Amniotic stem cell (primary cell): ENCODE measurements at regions not wholly inside any gene's neighbourhood (a gene's known extent, or its start where the extent isn't known, plus 50 kb on each side); places are given as distances from the start of the nearest gene placed in this dataset.

Source experiments
- DNase-seq: peaks from one replicate; lab custom pipeline; 2025; lab: John Stamatoyannopoulos, UW

GRCh38 chr20:51096582-51097267, 73.8 kb upstream of the KCNG1 start:
- no peak for DNase-seq

DNA sequence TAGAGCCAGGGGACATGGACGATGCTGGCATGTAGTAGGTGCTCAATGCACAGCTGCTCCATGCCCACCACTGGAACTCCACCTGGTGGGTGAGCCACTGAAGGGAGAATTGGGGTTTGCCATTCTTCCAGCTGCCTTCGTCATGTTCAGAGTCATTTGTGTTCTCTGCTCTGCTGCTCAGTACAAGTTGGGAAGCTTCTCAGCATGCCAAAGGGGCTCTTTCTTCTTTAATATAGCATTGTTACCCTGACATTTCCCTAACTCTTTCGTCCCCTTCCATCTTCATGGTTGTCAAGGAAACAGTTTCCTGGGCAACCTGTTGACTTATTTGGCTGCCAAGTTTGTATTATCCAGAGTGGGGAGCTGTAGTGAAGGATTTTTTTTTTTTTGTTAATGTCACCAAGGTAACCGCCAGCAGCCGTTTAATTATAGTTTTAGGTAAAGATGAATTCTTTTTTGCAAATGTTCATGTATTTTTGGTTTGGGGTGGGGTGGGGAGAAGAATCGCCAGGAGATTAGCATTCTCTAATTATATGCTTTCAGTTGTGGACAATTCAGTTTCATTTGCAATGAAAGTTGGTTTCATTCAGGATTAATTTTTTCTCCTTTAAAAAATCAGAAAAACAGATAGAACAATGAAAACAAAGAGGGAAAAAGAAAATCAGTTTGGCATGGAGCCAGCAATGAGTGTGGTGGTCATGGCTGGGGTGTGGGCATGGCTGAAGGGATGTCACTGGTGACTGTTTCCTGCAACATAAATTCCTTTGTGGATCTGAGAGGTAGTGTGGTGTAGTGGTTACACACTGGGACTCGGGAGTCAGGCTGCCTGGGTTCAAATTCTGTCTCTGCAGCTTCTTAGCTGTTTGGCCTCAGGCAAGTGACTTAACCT, 73.0 kb upstream of the KCNG1 start:
- DNase-seq, result no peak

GRCh38 chr20:51094221-51094620, 71.3 kb upstream of the KCNG1 start:
- no peak for DNase-seq

DNA sequence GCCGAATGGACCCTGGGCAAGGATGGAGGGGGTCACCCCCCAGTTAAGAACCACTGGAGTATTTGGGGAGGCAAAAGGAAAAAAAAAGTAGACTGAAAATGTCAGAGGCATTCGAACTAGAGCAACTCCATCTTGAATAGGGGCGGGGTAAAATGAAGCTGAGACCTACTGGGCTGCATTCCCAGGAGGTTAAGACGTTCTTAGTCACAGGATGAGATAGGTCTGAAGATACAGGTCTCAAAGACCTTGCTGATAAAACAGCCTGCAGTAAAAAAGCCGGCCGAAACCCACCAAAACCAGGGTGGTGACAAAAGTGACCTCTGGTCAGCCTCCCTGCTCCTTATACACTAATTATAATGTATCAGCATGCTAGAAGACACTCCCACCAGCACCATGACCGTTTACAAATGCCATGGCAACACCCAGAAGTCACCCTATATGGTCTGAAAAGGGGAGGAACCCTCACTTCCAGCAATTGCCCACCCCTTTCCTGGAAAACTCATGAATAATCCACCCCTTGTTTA, 70.4 kb upstream of the KCNG1 start:
- DNase-seq, result no peak

GRCh38 chr20:51092338-51092737, 69.4 kb upstream of the KCNG1 start:
- no peak for DNase-seq

DNA sequence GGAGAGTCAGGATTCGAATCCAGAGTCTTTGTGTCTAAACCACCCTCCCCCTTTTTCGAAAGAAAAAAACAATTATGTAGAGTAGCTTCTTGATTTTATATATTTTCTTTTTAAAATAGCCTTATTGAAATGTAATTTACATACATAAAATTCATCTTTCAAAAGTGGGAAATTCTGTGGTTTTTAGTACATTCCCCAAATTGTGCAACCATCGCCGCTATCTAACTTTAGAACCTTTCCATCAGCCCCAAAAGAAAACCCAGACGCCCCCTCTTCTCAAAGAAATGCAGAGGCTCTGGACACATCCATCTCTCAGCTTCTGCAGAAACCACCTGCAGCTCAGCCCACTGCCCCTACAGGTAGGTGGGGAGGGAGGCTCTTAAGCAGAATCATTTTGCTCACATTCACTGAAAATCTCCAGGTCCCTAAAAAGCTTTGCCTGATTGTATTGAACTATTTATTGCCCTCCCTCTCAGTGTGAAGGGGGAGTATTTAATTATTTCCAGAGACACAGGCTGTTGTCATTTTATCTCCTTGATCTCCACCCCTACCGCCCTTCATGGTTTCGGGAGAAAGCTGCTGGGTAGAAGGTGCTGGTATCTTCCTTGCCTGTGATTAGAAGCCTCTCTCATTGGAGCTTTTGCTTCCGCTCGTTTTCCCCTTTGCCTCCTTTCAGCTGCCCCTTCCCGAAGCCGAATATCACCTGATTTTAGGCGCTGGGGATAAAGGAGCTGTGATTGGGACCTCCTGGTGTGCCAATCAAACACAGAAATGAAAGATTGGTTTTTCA, 68.7 kb upstream of the KCNG1 start:
- no peak for DNase-seq

- no peak for DNase-seq
Measured at GRCh38 chr20:51089840-51090239, 66.9 kb upstream of the KCNG1 start.

DNA sequence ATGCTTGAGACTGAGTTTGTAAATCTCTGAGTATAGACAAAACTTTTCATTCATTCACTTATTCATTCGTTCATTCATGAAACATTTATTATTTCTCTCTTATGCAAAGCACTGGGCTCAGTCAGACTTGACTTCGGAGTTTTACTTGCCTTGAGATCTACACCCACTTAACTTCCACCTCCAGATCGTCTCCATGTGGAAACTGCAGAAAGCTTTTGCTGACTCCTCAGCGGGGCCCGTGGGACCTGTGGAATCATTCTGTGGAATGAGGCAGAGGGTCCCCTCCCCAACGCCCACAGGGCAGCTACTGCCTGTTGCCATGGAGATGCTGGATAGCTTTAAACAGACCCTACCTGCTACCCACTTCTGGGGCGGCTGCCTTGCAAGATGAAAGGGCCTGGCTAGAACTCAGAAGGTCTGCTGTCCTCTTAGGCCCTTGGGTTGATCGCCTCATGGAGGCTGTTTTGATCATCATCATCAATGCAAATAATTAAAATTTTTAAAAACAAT, 66.4 kb upstream of the KCNG1 start:
- no peak for DNase-seq

DNA sequence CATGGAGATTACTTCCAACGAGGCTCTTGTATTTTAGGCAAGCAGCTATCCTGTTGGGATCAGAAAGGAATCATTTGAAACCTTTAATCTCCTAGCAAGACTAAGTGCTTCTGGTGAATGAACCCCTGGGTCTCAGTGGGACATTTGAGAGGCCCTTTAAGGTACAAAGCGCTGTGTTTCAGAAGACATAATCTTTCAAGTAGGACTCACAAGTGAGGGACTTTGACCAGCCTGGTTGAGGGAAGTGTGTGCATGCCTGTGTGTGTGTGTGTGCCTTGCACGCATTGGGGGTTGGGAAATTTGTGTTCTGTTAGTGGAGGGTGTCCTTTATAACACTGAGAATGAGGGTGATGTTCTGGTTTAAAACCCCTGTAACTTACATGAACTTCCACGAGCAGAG, 64.4 kb upstream of the KCNG1 start:
- no peak for DNase-seq

GRCh38 chr20:51085769-51086168, 62.9 kb upstream of the KCNG1 start:
- no peak for DNase-seq

DNA sequence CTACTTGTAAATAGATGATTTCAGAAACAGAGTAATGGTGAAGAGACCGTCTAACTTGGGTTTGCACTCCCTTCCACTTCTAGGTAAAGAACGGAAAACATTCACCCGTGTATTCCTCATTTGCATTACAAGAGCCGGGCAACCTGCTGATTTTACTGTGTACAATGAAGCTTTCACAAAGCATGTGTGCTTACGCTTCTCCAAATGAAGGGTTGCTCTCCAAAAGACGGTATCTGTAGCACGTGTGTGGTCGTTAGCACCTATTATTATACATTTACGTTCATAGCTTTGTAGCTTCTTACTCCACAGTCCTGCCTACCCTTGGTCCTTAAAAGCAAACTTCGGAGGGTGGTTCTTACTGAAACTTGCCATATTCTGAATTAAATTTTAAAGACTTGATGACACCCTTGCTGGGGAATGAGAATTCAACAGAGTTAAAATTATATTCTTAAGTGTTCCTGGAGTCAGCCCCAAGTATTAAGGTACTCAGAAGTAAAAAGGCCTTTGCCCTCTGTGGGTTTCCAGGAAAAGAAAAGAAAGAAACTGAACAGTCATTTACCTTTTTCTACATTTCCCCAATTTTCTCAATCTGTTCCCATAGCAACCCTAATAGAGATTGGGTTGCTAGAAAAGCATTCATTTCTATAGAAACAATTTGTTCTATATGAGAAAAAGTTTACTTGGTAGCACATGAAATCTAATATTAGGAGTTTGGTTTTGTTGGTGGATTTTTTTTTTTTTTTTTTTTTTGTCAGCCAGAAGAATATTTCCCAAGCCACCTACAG, 61.9 kb upstream of the KCNG1 start:
- DNase-seq, result no peak

- DNase-seq, result no peak
Measured at GRCh38 chr20:51083447-51083846, 60.5 kb upstream of the KCNG1 start.

DNA sequence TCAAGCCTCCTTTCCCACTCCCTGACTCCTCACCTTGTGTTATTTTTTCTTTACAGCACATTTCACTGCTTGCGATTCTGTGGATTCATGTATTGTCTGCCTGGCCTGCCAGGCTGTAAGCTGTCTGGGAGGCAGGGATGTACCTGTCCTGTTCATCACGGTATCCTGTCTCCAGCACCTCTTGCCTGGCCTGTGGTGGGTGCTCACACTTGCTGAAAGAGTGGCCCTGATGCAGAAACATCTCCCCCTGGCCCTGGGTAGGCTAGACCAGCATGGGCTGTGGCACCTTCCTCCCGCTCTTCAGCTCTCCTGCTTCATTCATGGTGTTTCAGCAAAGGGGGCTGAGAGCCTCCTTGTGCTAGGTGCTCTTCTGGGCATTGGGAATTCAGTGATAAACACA, 60.1 kb upstream of the KCNG1 start:
- no peak for DNase-seq

- DNase-seq, result no peak
Measured at GRCh38 chr20:51080516-51080915, 57.6 kb upstream of the KCNG1 start.

DNA sequence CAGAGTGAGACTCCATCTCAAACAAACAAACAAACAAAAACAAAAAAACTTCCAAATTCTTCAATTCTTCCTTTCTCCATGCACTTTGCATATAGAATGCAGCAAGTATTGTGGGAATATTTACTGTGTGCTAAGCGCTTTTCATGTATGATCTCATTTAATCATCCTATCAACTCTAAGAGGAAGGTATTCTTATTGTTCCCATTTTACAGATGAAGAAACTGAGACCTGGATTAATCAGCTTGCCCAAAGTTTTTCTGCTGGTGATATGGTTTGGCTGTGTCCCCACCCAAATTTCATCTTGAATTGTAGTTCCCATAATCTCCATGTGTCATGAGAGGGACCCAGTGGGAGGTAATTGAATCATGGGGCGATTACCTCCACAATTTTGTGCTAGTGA, 56.6 kb upstream of the KCNG1 start:
- no peak for DNase-seq

DNA sequence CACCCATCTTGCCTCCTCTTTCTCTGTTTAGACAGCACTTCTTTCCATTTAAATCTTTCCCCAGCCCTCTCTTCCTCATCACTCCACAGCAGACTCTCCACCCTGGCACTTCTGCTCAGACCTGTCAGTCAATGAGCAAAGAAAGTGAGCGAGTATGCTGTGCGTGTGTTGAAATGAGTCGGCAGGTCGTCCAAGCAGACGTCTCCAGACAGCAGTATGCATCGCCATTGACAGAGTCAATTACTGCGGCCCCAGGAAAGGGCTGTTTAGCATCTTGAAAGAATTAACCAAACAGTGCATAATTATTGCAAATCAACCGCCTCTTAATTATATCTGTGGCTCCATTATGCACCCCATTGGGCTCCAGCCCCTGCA, 54.8 kb upstream of the KCNG1 start:
- no peak for DNase-seq

- no peak for DNase-seq
Measured at GRCh38 chr20:51076786-51077685, 54.1 kb upstream of the KCNG1 start.

GRCh38 chr20:51074062-51074461, 51.2 kb upstream of the KCNG1 start:
- DNase-seq, result no peak
